ENCODE measurements at regions not wholly inside any gene's neighbourhood (a gene's known extent, or its start where the extent isn't known, plus 50 kb on each side); places are given as distances from the start of the nearest gene placed in this dataset.
"Not testable (repeated sequence)": the region's sequence is repeated elsewhere in the genome, so short reads cannot be mapped to it uniquely, and the experiment has no call there.

GRCh38 chr13:44854313-44855060 is 134.8 kb downstream of the NUFIP1 start:
- H3K27me3 ChIP-seq (ENCODE audit: control insufficient read depth, insufficient read depth, low read length), result no peaks in the 10 kb centered on the region
- H3K4me3 ChIP-seq (ENCODE audit: low read depth, low read length), result no peak overlapping the region
- no peaks in the 10 kb centered on the region for H3K9me3 ChIP-seq (ENCODE audit: control insufficient read depth, insufficient read depth, low read length)
- peak in 3 of 6 donors; percentile 15 to 50 (median 42) for DNase-seq (ENCODE audit: low read depth in 4 of 6, low spot score in 6 of 6)
- H3K4me1 ChIP-seq (ENCODE audit: control insufficient read depth, insufficient read depth, low read length), result peaks cover 7% of the 10 kb centered on the region
- no peak overlapping the region for H3K27ac ChIP-seq (ENCODE audit: low read depth, low read length)
- WGBS (ENCODE audit: insufficient coverage), result 48% methylated on average over 4 of the region's 8 CpGs
- H3K36me3 ChIP-seq (ENCODE audit: control insufficient read depth, insufficient read depth, low read length), result no peaks in the 10 kb centered on the region

DNA sequence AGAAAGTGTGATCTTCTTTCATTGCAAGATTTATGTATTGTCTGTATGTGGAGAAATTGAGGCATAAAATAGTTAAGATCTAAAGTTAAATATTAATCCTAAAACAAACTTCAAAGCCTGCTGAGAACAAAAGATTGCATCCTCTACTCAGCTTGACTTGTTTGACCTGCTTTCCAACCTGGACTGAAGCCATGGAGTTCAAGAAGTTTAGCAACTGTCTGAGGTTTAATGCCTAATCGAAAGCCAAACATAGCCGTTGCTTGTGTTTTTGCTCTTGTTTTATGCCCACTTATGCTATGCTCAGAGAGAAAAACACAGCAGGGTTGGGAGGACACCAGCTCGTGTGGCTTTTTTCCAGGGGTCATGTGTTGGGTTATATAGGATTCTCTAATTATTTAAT is 135.6 kb downstream of the NUFIP1 start:
- DNase-seq (ENCODE audit: low read depth in 4 of 6, low spot score in 6 of 6), result peak in 1 of 6 donors; percentile 20
- H3K4me3 ChIP-seq (ENCODE audit: low read depth, low read length), result no peak overlapping the region
- 19% methylated on average over 2 of the region's 3 CpGs for WGBS (ENCODE audit: insufficient coverage)
- no peaks in the 10 kb centered on the region for H3K36me3 ChIP-seq (ENCODE audit: control insufficient read depth, insufficient read depth, low read length)
- H3K9me3 ChIP-seq (ENCODE audit: control insufficient read depth, insufficient read depth, low read length), result no peaks in the 10 kb centered on the region
- no peaks in the 10 kb centered on the region for H3K27me3 ChIP-seq (ENCODE audit: control insufficient read depth, insufficient read depth, low read length)
- no peak overlapping the region for H3K27ac ChIP-seq (ENCODE audit: low read depth, low read length)
- peaks cover 10% of the 10 kb centered on the region for H3K4me1 ChIP-seq (ENCODE audit: control insufficient read depth, insufficient read depth, low read length)

DNA sequence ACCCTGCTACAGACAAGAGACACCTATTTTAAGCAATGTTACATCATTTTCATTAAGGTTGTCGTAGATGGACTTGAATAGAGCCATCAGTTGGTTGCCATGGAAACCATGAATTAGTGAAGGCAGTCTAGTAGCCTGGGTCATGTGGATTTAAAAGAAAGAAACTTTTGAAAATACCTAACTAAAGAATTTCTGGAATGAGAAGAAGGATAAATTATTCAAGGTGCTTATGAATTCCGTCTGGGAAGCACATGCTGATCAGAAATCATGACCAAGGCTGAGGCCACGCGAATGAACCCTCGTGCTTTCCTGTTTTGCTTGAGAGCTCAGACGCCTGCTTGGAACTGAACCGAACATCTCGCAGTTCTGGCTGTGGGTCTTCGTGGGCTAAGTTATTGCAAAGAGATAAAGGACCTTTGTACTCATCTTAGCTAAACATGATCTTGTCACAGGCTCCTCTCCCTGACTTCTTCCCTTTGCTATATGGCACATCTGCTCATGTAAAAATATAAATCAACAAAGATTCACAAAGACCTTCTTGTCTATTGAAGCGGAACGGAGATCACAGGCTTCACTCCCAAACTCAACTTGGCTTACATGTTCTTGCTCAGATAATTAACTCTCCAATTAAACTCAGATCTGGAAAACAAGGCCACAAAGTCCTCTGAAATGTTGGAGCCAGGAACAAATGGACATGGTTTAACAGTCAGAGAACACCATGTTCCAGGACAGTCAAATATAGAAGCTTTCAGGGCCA is 140.2 kb downstream of the NUFIP1 start:
- H3K27ac ChIP-seq (ENCODE audit: low read depth, low read length), result no peak overlapping the region
- peaks cover 2% of the 10 kb centered on the region for H3K4me1 ChIP-seq (ENCODE audit: control insufficient read depth, insufficient read depth, low read length)
- no peaks in the 10 kb centered on the region for H3K36me3 ChIP-seq (ENCODE audit: control insufficient read depth, insufficient read depth, low read length)
- peak in 2 of 6 donors; percentile 23 to 42 for DNase-seq (ENCODE audit: low read depth in 4 of 6, low spot score in 6 of 6)
- 53% methylated on average over 6 of the region's 11 CpGs for WGBS (ENCODE audit: insufficient coverage)
- H3K4me3 ChIP-seq (ENCODE audit: low read depth, low read length), result no peak overlapping the region
- no peaks in the 10 kb centered on the region for H3K27me3 ChIP-seq (ENCODE audit: control insufficient read depth, insufficient read depth, low read length)
- H3K9me3 ChIP-seq (ENCODE audit: control insufficient read depth, insufficient read depth, low read length), result no peaks in the 10 kb centered on the region

DNA sequence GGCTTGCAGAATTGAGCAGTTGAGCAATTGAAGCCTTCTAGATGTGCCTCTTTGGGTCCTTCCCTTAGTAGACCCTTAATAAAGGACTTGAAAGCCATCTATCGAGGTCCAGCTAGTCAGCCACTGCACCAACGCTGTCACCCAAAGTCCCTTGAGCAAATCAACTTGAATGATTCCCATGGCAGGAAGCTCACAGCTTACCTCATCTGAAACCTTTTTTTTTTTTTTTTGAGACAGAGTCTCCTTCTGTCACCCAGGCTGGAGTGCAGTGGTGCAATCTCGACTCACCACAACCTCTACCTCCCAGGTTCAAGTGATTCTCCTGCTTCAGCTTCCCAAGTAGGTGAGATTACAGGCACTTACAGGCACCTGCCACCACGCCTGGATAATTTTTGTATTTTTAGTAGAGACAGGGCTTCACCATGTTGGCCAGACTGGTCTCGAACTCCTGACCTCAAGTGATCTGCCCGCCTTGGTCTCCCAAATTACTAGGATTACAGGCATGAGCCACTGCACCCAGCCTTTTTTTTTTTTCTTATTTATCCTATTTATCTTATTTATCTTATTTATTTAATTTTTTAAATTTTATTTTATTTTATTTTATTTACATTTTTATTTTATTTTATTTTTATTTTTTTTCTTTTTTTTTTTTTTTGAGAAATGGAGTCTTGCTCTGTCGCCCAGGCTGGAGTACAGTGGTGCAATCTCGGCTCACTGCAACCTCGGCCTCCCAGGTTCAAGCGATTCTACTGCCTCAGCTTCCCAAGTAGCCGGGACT is 143.8 kb downstream of the NUFIP1 start:
- DNase-seq (ENCODE audit: low read depth in 4 of 6, low spot score in 6 of 6); H3K27me3 ChIP-seq (ENCODE audit: control insufficient read depth, insufficient read depth, low read length); H3K4me3 ChIP-seq (ENCODE audit: low read depth, low read length); H3K9me3 ChIP-seq (ENCODE audit: control insufficient read depth, insufficient read depth, low read length); H3K4me1 ChIP-seq (ENCODE audit: control insufficient read depth, insufficient read depth, low read length); H3K36me3 ChIP-seq (ENCODE audit: control insufficient read depth, insufficient read depth, low read length); H3K27ac ChIP-seq (ENCODE audit: low read depth, low read length): not testable (repeated sequence)
- 95% methylated on average over 7 of the region's 11 CpGs for WGBS (ENCODE audit: insufficient coverage)

- no peak for DNase-seq (ENCODE audit: low read depth in 4 of 6, low spot score in 6 of 6)
- H3K4me3 ChIP-seq (ENCODE audit: low read depth, low read length), result no peak overlapping the region
- 90% methylated on average over 7 of the region's 8 CpGs for WGBS (ENCODE audit: insufficient coverage)
Observed at GRCh38 chr13:44844786-44845185, 144.5 kb downstream of the NUFIP1 start.

GRCh38 chr13:44843403-44843802 is 145.9 kb downstream of the NUFIP1 start:
- WGBS (ENCODE audit: insufficient coverage), result 91% methylated on average over 1 of the region's 1 CpG
- Histone ChIP-seq H3K4me1 (ENCODE audit: control insufficient read depth, insufficient read depth, low read length) (peaks cover 2% of the 10 kb centered on the region), H3K9me3 (ENCODE audit: control insufficient read depth, insufficient read depth, low read length) (no peaks in the 10 kb centered on the region), H3K27me3 (ENCODE audit: control insufficient read depth, insufficient read depth, low read length) (no peaks in the 10 kb centered on the region), H3K27ac (ENCODE audit: low read depth, low read length) (no peak overlapping the region), H3K36me3 (ENCODE audit: control insufficient read depth, insufficient read depth, low read length) (no peaks in the 10 kb centered on the region), H3K4me3 (ENCODE audit: low read depth, low read length) (no peak overlapping the region)
- DNase-seq (ENCODE audit: low read depth in 4 of 6, low spot score in 6 of 6), result no peak

More at GRCh38 chr13:44844786-44845185, 144.5 kb downstream of the NUFIP1 start:
- Histone ChIP-seq H3K9me3 (ENCODE audit: control insufficient read depth, insufficient read depth, low read length) (no peaks in the 10 kb centered on the region), H3K27ac (ENCODE audit: low read depth, low read length) (no peak overlapping the region), H3K4me1 (ENCODE audit: control insufficient read depth, insufficient read depth, low read length) (peaks cover 4% of the 10 kb centered on the region), H3K27me3 (ENCODE audit: control insufficient read depth, insufficient read depth, low read length) (no peaks in the 10 kb centered on the region), H3K36me3 (ENCODE audit: control insufficient read depth, insufficient read depth, low read length) (no peaks in the 10 kb centered on the region)

DNA sequence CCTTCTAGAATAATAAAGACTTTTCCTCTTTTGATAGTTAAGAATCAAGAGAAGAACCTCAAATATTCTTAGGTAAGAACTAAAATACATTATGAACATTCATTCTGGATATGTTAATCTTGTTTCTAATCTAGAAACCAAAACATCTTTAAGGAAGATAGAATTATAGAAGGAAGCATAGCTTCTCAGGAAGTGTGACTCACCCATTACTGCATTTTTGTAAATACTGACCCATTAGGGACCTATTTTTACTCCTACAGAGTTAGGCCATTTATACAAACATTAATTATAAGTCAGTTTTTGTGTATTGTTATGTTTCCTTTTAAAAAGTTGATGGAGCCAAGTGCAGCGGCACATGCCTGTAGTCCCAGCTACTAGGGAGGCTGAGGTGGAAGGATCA is 147.1 kb downstream of the NUFIP1 start:
- Histone ChIP-seq H3K9me3 (ENCODE audit: control insufficient read depth, insufficient read depth, low read length) (no peaks in the 10 kb centered on the region), H3K36me3 (ENCODE audit: control insufficient read depth, insufficient read depth, low read length) (no peaks in the 10 kb centered on the region), H3K4me3 (ENCODE audit: low read depth, low read length) (no peak overlapping the region), H3K27me3 (ENCODE audit: control insufficient read depth, insufficient read depth, low read length) (no peaks in the 10 kb centered on the region), H3K4me1 (ENCODE audit: control insufficient read depth, insufficient read depth, low read length) (peaks cover 2% of the 10 kb centered on the region), H3K27ac (ENCODE audit: low read depth, low read length) (no peak overlapping the region)
- no CpG with 5 or more reads among the region's 1 CpG for WGBS (ENCODE audit: insufficient coverage)
- no peak for DNase-seq (ENCODE audit: low read depth in 4 of 6, low spot score in 6 of 6)

GRCh38 chr13:44840131-44840530 is 149.1 kb downstream of the NUFIP1 start:
- Histone ChIP-seq H3K27ac (ENCODE audit: low read depth, low read length) (no peak overlapping the region), H3K4me3 (ENCODE audit: low read depth, low read length) (no peak overlapping the region), H3K4me1 (ENCODE audit: control insufficient read depth, insufficient read depth, low read length) (peaks cover 2% of the 10 kb centered on the region), H3K36me3 (ENCODE audit: control insufficient read depth, insufficient read depth, low read length) (no peaks in the 10 kb centered on the region), H3K27me3 (ENCODE audit: control insufficient read depth, insufficient read depth, low read length) (no peaks in the 10 kb centered on the region), H3K9me3 (ENCODE audit: control insufficient read depth, insufficient read depth, low read length) (no peaks in the 10 kb centered on the region)
- no peak for DNase-seq (ENCODE audit: low read depth in 4 of 6, low spot score in 6 of 6)
- WGBS (ENCODE audit: insufficient coverage), result no CpG with 5 or more reads among the region's 2 CpGs

- H3K36me3 ChIP-seq (ENCODE audit: control insufficient read depth, insufficient read depth, low read length), result no peaks in the 10 kb centered on the region
- no peak overlapping the region for H3K27ac ChIP-seq (ENCODE audit: low read depth, low read length)
- 100% methylated on average over 1 of the region's 1 CpG for WGBS (ENCODE audit: insufficient coverage)
- H3K27me3 ChIP-seq (ENCODE audit: control insufficient read depth, insufficient read depth, low read length), result no peaks in the 10 kb centered on the region
- H3K4me3 ChIP-seq (ENCODE audit: low read depth, low read length), result no peak overlapping the region
- no peaks in the 10 kb centered on the region for H3K9me3 ChIP-seq (ENCODE audit: control insufficient read depth, insufficient read depth, low read length)
- H3K4me1 ChIP-seq (ENCODE audit: control insufficient read depth, insufficient read depth, low read length), result peaks cover 2% of the 10 kb centered on the region
- DNase-seq (ENCODE audit: low read depth in 4 of 6, low spot score in 6 of 6), result no peak
Observed at GRCh38 chr13:44837250-44837649, 152.0 kb downstream of the NUFIP1 start.

Measured in spinal cord (tissue), 9 donors.